ENCODE measurements at regions not wholly inside any gene's neighbourhood (a gene's known extent, or its start where the extent isn't known, plus 50 kb on each side); places are given as distances from the start of the nearest gene placed in this dataset.
"Not testable (repeated sequence)": the region's sequence is repeated elsewhere in the genome, so short reads cannot be mapped to it uniquely, and the experiment has no call there.

GRCh38 chr12:131282292-131283080 is 328.8 kb downstream of the ADGRD1 start:
- DNase-seq (ENCODE audit: insufficient read length, low spot score) (no peak), FAIRE-seq (no peak)
- TF ChIP-seq POLR2A (IDR thresholded peaks at IDR 0.05; ENCODE audit: low read depth, low read length) = no peak
- TF ChIP-seq POLR2AphosphoS5 (IDR thresholded peaks at IDR 0.05; ENCODE audit: low read depth, low read length) = no peak
- TF ChIP-seq POU2F2 (IDR thresholded peaks at IDR 0.05; ENCODE audit: low read depth, low read length) = no peak
- no peak for TF ChIP-seq SPI1 (IDR thresholded peaks at IDR 0.05; ENCODE audit: low read depth, low read length)
- no peak for TF ChIP-seq TAF1 (IDR thresholded peaks at IDR 0.05; ENCODE audit: low read depth, low read length)
- no peak for TF ChIP-seq PAX5 (IDR thresholded peaks at IDR 0.05; ENCODE audit: insufficient read depth, low read length, severe bottlenecking)

- DNase-seq (ENCODE audit: insufficient read length, low spot score) (no peak), FAIRE-seq (no peak)
- TF ChIP-seq SPI1 (IDR thresholded peaks at IDR 0.05; ENCODE audit: low read depth, low read length) (no peak), TAF1 (IDR thresholded peaks at IDR 0.05; ENCODE audit: low read depth, low read length) (no peak), POU2F2 (IDR thresholded peaks at IDR 0.05; ENCODE audit: low read depth, low read length) (no peak), PAX5 (IDR thresholded peaks at IDR 0.05; ENCODE audit: insufficient read depth, low read length, severe bottlenecking) (no peak), POLR2A (IDR thresholded peaks at IDR 0.05; ENCODE audit: low read depth, low read length) (no peak), POLR2AphosphoS5 (IDR thresholded peaks at IDR 0.05; ENCODE audit: low read depth, low read length) (no peak)
Observed at GRCh38 chr12:131283191-131283861, 329.6 kb downstream of the ADGRD1 start.

GRCh38 chr12:131283862-131284825 is 330.4 kb downstream of the ADGRD1 start:
- peak; percentile 45 for FAIRE-seq
- DNase-seq (ENCODE audit: insufficient read length, low spot score) = not testable (repeated sequence)

- not testable (repeated sequence) for DNase-seq (ENCODE audit: insufficient read length, low spot score); FAIRE-seq
Observed at GRCh38 chr12:131284954-131285904, 331.5 kb downstream of the ADGRD1 start.

- FAIRE-seq; DNase-seq (ENCODE audit: insufficient read length, low spot score): not testable (repeated sequence)
Observed at GRCh38 chr12:131285905-131286295, 332.2 kb downstream of the ADGRD1 start.

- not testable (repeated sequence) for FAIRE-seq; DNase-seq (ENCODE audit: insufficient read length, low spot score)
Observed at GRCh38 chr12:131286301-131286700, 332.6 kb downstream of the ADGRD1 start.

- FAIRE-seq (no peak), DNase-seq (ENCODE audit: insufficient read length, low spot score) (no peak)
- TF ChIP-seq SPI1 (IDR thresholded peaks at IDR 0.05; ENCODE audit: low read depth, low read length) (no peak), TAF1 (IDR thresholded peaks at IDR 0.05; ENCODE audit: low read depth, low read length) (no peak), POLR2A (IDR thresholded peaks at IDR 0.05; ENCODE audit: low read depth, low read length) (no peak), PAX5 (IDR thresholded peaks at IDR 0.05; ENCODE audit: insufficient read depth, low read length, severe bottlenecking) (no peak), POU2F2 (IDR thresholded peaks at IDR 0.05; ENCODE audit: low read depth, low read length) (no peak), POLR2AphosphoS5 (IDR thresholded peaks at IDR 0.05; ENCODE audit: low read depth, low read length) (no peak)
Observed at GRCh38 chr12:131287015-131287937, 333.6 kb downstream of the ADGRD1 start.

GRCh38 chr12:131287938-131288764 is 334.4 kb downstream of the ADGRD1 start:
- TF ChIP-seq PAX5 (IDR thresholded peaks at IDR 0.05; ENCODE audit: insufficient read depth, low read length, severe bottlenecking) = no peak
- TF ChIP-seq SPI1 (IDR thresholded peaks at IDR 0.05; ENCODE audit: low read depth, low read length) = no peak
- TF ChIP-seq TAF1 (IDR thresholded peaks at IDR 0.05; ENCODE audit: low read depth, low read length) = no peak
- TF ChIP-seq POLR2A (IDR thresholded peaks at IDR 0.05; ENCODE audit: low read depth, low read length) = no peak
- no peak for TF ChIP-seq POLR2AphosphoS5 (IDR thresholded peaks at IDR 0.05; ENCODE audit: low read depth, low read length)
- no peak for TF ChIP-seq POU2F2 (IDR thresholded peaks at IDR 0.05; ENCODE audit: low read depth, low read length)
- no peak for DNase-seq (ENCODE audit: insufficient read length, low spot score)
- FAIRE-seq = no peak

GRCh38 chr12:131288765-131289695 is 335.3 kb downstream of the ADGRD1 start:
- DNase-seq (ENCODE audit: insufficient read length, low spot score); FAIRE-seq: not testable (repeated sequence)

GRCh38 chr12:131289807-131290206 is 336.1 kb downstream of the ADGRD1 start:
- not testable (repeated sequence) for DNase-seq (ENCODE audit: insufficient read length, low spot score); FAIRE-seq

All from GM12891 (cell line).